ENCODE measurements at regions not wholly inside any gene's neighbourhood (a gene's known extent, or its start where the extent isn't known, plus 50 kb on each side); places are given as distances from the start of the nearest gene placed in this dataset.

- DNase-seq, result no peak
Measured at GRCh38 chr12:77777274-77777673, 53.4 kb upstream of the NAV3 start.

- DNase-seq, result no peak
Measured at GRCh38 chr12:77774761-77775160, 55.9 kb upstream of the NAV3 start.

- no peak for DNase-seq
Measured at GRCh38 chr12:77772676-77773298, 57.9 kb upstream of the NAV3 start.

- no peak for DNase-seq
Measured at GRCh38 chr12:77768558-77768957, 62.1 kb upstream of the NAV3 start.

GRCh38 chr12:77767756-77768343 is 62.8 kb upstream of the NAV3 start:
- DNase-seq, result no peak

- DNase-seq, result no peak
Measured at GRCh38 chr12:77767335-77767734, 63.4 kb upstream of the NAV3 start.

- no peak for DNase-seq
Measured at GRCh38 chr12:77766224-77766623, 64.5 kb upstream of the NAV3 start.

- no peak for DNase-seq
Measured at GRCh38 chr12:77761286-77761685, 69.4 kb upstream of the NAV3 start.

- DNase-seq, result no peak
Measured at GRCh38 chr12:77760271-77761025, 70.2 kb upstream of the NAV3 start.

GRCh38 chr12:77754086-77754485 is 76.6 kb upstream of the NAV3 start:
- DNase-seq, result no peak

GRCh38 chr12:77751939-77752338 is 78.8 kb upstream of the NAV3 start:
- DNase-seq, result no peak

- DNase-seq, result no peak
Measured at GRCh38 chr12:77746096-77746495, 84.6 kb upstream of the NAV3 start.

- no peak for DNase-seq
Measured at GRCh38 chr12:77745624-77746023, 85.1 kb upstream of the NAV3 start.

- no peak for DNase-seq
Measured at GRCh38 chr12:77742631-77743030, 88.1 kb upstream of the NAV3 start.

- no peak for DNase-seq
Measured at GRCh38 chr12:77741974-77742517, 88.6 kb upstream of the NAV3 start.

GRCh38 chr12:77736219-77736965 is 94.3 kb upstream of the NAV3 start:
- DNase-seq, result no peak

GRCh38 chr12:77734214-77734883 is 96.3 kb upstream of the NAV3 start:
- DNase-seq, result no peak

- no peak for DNase-seq
Measured at GRCh38 chr12:77728018-77728417, 102.7 kb upstream of the NAV3 start.

GRCh38 chr12:77727442-77728001 is 103.2 kb upstream of the NAV3 start:
- DNase-seq, result no peak

GRCh38 chr12:77725611-77726010 is 105.1 kb upstream of the NAV3 start:
- DNase-seq, result no peak

- DNase-seq, result no peak
Measured at GRCh38 chr12:77724367-77724957, 106.2 kb upstream of the NAV3 start.

GRCh38 chr12:77723308-77723707 is 107.4 kb upstream of the NAV3 start:
- DNase-seq, result no peak
